ENCODE measurements at regions not wholly inside any gene's neighbourhood (a gene's known extent, or its start where the extent isn't known, plus 50 kb on each side); places are given as distances from the start of the nearest gene placed in this dataset.

- DNase-seq (ENCODE audit: insufficient read length, low spot score), result no peak
- no peak for FAIRE-seq
- TF ChIP-seq POLR2A (IDR thresholded peaks at IDR 0.05; ENCODE audit: low read depth, low read length), result no peak
Observed at GRCh38 chr12:93183940-93184671, 193.6 kb upstream of the NUDT4 start.

DNA sequence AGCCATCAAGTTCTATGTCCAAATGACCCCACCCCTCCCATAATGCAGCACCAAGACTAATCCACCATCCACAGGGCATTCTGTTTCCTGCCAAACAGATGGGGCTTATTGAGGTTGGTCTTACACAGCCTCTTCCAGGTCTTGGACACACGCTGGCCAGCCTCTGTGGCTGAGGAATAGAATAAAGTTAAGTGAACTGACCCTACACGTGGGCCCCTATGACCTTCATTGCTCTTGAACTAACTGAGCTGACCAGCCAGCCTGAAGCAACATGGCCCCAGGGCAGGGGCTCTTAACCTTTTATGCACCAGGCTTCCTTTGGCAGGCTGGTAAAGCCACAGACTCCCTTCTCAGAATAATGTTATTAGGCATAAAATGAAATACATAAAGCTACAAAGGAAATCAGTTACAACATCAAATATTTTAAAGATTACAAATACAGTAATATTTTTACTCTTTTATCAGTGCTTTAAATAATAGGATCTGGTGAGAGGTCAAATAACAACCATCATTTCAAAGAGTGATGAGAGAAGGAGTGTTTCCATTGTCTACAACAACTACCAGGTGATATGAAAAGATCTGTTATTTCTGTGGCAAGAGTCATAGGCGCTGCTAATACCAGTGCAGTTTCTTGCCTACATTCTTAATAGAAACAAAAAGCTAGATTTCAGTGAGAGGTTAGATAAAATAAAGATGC is 192.9 kb upstream of the NUDT4 start:
- DNase-seq (ENCODE audit: insufficient read length, low spot score) (no peak), FAIRE-seq (no peak)

GRCh38 chr12:93185369-93185741 is 192.4 kb upstream of the NUDT4 start:
- TF ChIP-seq POLR2A (IDR thresholded peaks at IDR 0.05; ENCODE audit: low read depth, low read length), result no peak
- DNase-seq (ENCODE audit: insufficient read length, low spot score) (no peak), FAIRE-seq (no peak)

More for the DNA sequence above, 192.9 kb upstream of the NUDT4 start:
- TF ChIP-seq POLR2A (IDR thresholded peaks at IDR 0.05; ENCODE audit: low read depth, low read length), result no peak

- TF ChIP-seq POLR2A (IDR thresholded peaks at IDR 0.05; ENCODE audit: low read depth, low read length), result no peak
- DNase-seq (ENCODE audit: insufficient read length, low spot score) (no peak), FAIRE-seq (no peak)
Observed at GRCh38 chr12:93186131-93186530, 191.6 kb upstream of the NUDT4 start.

DNA sequence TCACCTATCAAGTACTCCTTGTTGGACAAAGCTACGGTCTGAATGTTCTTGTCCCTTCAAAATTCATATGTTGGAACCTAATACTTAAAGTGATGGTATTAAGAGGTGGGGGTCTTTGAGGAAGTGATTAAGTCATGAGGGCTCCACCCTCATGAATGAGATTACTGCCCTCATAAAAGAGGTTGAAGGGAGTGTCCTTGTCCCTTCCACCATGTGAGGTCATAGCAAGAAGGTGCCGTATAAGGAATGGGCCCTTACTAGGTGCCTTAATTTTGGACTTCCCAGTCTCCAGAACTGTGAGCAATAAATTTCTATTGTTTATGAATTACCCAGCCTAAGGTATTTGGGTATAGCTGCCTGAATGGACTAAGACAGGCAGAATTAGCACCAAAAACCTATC is 191.1 kb upstream of the NUDT4 start:
- FAIRE-seq, result no peak
- DNase-seq (ENCODE audit: insufficient read length, low spot score), result no peak
- no peak for TF ChIP-seq POLR2A (IDR thresholded peaks at IDR 0.05; ENCODE audit: low read depth, low read length)

- no peak for DNase-seq (ENCODE audit: insufficient read length, low spot score)
- peak; percentile 27 for FAIRE-seq
Observed at GRCh38 chr12:93191423-93191822, 186.3 kb upstream of the NUDT4 start.

DNA sequence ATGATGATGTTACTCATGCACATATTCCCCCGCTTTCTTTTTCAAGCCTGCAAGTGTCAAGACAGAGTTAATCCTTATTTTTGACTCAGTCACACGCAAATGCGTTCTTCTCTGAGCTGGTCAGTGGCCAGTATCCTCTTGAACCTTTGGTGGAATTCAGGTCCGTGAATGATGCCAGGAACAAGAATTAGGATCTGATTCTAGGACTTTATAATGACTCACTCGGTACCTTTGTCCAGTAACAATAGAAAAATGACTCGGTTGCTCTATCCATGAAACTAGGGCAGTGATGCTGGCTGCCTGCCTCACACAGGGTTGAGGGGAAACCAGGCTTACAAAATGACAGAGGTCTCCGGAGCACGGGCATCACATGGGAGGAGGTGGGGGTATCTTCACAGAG is 185.8 kb upstream of the NUDT4 start:
- FAIRE-seq (no peak), DNase-seq (ENCODE audit: insufficient read length, low spot score) (no peak)
- no peak for TF ChIP-seq POLR2A (IDR thresholded peaks at IDR 0.05; ENCODE audit: low read depth, low read length)

More at GRCh38 chr12:93191423-93191822, 186.3 kb upstream of the NUDT4 start:
- no peak for TF ChIP-seq POLR2A (IDR thresholded peaks at IDR 0.05; ENCODE audit: low read depth, low read length)

DNA sequence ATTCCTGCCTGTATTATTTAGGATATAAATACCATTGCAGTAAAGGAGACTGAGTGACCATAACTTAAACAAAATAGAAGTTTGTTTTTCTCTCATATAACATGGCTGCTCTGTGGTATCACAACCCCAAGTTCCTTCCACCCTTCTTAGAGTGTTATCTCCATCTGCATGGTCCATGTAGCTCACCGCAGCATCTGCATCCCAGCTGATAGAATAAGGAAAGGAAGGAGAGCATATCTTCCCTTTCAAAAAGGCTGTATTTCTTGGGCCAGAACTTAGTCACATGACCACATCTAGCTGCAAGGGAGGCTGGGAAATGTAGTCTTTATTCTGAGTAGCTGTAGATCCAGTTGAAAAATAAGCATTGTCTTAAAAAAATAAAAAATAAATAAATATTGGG is 184.8 kb upstream of the NUDT4 start:
- no peak for TF ChIP-seq POLR2A (IDR thresholded peaks at IDR 0.05; ENCODE audit: low read depth, low read length)
- no peak for FAIRE-seq
- DNase-seq (ENCODE audit: insufficient read length, low spot score), result no peak

DNA sequence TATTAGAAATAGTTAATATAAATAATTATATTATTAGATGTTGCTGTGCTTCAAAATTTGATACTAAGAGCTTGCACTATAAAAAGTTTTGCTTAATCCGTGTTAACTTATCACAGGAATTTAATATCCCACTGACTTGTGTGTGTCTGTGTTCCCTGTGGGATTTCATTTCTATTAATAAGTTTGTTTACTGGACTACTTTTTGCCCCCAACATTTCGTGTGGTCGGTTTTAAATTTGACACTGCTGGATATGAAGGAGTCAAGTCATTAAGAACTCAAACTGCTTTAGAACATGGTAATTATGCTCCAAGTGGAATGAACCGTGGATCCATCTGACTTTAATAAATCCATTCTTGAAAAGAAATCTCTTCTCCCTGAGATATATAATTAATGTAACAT is 182.2 kb upstream of the NUDT4 start:
- FAIRE-seq (no peak), DNase-seq (ENCODE audit: insufficient read length, low spot score) (no peak)
- no peak for TF ChIP-seq POLR2A (IDR thresholded peaks at IDR 0.05; ENCODE audit: low read depth, low read length)

DNA sequence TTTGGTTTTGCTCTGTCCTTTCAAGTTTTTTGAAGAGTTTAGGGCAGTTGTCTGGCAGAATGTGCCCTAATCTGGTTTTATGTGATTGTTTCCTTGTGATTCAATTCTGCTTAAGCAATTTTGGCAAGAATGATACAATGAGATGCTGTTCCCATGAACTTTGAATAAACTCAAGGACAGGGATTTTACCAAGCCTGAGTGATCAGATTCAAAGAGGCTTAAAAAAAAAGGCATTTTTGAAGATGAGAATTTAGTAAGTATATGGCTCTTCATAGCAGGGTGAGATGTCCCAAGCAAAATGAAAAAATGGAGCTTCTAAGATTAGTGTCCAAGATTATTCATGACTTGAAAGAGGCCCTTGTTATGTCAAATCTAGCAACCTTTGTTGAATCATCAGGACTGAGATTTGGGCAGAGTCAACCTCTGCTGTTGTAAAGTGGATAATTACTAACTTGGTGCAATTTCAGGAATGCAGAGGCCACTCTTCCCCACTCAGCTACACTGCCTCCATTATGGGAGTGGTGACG is 180.6 kb upstream of the NUDT4 start:
- TF ChIP-seq POLR2A (IDR thresholded peaks at IDR 0.05; ENCODE audit: low read depth, low read length), result no peak
- DNase-seq (ENCODE audit: insufficient read length, low spot score), result no peak
- FAIRE-seq, result peak; percentile 76

DNA sequence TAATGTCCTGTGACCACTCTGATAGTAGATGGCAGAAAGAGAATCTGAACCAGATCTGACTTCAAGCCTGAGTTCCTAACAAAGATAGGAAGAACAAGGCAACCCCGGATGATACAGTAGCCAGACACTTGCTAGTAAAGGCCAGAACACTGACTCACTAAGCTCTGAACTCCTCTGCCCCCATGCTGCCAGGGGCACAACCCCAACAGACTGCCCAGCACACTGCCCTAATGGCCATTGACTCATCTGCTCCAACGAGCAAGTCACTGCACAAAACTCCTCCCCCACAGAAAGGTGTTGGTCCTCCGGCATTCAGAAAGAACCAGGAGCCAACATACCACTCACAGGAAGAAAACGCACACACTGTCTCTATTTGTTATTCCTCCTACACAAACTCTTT is 179.6 kb upstream of the NUDT4 start:
- FAIRE-seq (peak; percentile 97), DNase-seq (ENCODE audit: insufficient read length, low spot score) (peak; percentile 75)
- TF ChIP-seq POLR2A (IDR thresholded peaks at IDR 0.05; ENCODE audit: low read depth, low read length), result no peak

DNA sequence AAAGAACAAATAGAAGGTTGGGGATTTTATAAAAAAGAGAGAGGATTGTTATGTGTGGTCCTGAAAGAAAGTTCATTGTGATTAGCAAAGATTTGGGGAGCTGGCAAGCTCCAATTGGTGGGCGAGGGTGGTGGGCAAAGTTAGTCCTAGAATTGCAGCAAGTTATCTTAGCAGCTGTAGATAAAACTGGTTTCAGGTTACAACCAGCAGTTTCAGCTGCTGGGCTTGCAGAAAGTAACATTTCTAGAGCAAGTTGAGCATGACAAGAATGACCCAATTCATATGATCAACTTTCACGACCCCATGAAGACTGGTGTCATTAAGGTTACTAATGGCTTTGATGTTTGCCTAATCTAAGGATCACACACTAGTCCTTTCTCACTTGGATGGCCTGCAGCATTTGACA is 177.9 kb upstream of the NUDT4 start:
- no peak for TF ChIP-seq POLR2A (IDR thresholded peaks at IDR 0.05; ENCODE audit: low read depth, low read length)
- no peak for DNase-seq (ENCODE audit: insufficient read length, low spot score)
- no peak for FAIRE-seq

DNA sequence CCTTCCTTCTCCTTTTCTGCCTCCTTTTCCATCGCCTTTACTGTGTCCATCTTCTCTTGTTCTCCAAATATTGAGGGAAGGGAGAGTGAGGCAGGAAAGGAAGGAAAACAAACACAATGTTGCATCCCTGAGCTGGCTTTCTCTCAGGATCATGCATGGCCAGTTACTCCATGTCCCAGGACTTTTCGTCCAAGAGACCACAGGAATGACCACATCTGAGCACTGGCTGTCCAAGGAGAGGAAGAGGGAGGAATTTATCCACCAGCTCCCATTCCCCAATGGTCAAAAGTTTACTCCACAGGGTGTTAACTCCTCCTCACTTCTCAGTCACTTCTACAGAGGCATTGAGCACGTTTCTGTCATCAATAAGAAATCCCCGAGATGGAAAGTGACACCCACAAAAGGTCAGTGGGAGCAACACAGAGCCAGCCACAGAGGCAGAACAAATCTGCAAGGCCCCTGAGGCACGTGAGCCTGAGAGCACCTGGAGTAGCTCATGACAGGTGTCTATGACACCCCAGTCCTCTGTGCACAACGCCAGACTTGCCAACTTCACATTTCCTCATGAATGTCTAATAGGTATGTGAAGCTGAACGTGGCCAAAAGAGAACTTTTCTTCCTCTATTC is 177.3 kb upstream of the NUDT4 start:
- FAIRE-seq (no peak), DNase-seq (ENCODE audit: insufficient read length, low spot score) (no peak)
- TF ChIP-seq POLR2A (IDR thresholded peaks at IDR 0.05; ENCODE audit: low read depth, low read length), result no peak

- no peak for FAIRE-seq
- no peak for DNase-seq (ENCODE audit: insufficient read length, low spot score)
- TF ChIP-seq POLR2A (IDR thresholded peaks at IDR 0.05; ENCODE audit: low read depth, low read length), result no peak
Observed at GRCh38 chr12:93201990-93202389, 175.7 kb upstream of the NUDT4 start.

All from H54 (cell line).